Fibroblast of skin of right biceps (primary cell): ENCODE measurements at regions not wholly inside any gene's neighbourhood (a gene's known extent, or its start where the extent isn't known, plus 50 kb on each side); places are given as distances from the start of the nearest gene placed in this dataset.

Experiments used
- DNase-seq: peaks from one replicate; pipeline ENCODE4 v3.0.0-alpha.2; 2013

DNA sequence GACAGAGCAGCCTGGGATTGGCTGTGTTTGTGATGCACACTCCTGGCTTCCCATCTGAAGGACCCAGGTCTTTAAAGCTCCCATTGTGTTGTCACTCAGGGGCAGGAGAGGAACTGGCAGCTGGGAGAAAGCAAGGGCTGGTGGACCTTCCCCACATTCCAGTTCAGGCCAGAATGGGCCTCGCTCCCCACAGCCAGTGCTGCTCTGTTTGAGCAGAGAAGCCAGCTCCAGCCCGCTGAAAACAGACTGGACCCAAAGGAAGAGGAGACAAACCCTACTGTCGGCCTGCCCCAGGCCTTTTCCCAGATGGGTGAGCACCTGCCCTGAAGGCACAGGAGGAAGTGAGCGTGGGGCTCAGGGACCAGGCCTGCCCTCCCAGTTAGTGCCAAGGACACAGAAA is 499.4 kb downstream of the NPHP4 start:
- no peak for DNase-seq

DNA sequence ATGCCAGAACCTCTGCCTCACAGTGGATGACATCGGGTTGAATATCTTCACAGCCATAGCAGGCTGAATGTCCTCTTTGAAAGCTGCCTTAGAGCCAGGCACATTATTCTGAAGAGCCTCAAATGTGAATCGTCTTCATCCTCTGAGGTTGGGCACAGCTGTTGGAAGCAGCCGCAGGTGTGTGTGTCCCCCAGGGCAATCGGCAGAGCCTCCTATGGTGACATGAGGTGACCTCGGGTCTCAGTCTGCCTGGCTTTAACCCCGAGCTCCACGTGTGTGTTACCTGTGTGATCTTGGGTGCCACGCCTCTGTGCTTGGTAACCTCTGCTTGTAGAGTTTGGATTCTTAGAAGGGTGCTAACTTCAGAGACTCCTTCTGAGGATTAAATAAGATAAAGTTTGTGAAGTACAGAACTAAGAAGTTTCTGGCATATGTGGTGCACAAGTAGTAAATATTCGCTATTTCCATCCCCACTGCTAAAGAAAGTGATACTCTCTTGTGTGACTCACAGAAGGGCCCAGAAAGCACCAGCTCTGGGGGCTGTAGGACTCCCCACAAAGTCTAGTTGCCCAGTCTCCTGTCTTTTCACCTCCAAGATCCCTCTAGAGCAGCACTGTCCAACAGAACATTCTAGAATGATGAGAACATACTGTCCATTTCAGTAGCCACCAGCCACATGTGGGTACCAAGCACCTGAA is 500.9 kb downstream of the NPHP4 start:
- DNase-seq = no peak

DNA sequence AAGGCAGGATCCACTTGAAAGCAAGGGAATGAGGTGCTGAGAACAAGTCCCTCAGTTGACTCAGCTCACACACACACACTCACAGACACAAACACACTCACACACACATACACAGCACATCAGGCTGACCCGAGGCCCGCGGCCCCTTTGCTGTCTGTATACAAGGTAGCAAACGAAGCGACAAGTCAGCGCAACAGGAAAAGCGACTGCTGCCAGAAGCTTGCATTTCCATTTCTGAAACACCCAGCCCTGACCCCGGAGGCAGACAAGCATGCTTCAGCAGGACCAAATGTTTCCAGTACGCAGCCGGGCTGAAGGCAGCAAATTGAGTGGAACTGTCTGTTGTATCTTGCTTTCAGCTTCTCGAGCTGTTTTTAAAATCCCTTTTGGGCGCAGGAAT is 501.6 kb downstream of the NPHP4 start:
- DNase-seq = no peak

DNA sequence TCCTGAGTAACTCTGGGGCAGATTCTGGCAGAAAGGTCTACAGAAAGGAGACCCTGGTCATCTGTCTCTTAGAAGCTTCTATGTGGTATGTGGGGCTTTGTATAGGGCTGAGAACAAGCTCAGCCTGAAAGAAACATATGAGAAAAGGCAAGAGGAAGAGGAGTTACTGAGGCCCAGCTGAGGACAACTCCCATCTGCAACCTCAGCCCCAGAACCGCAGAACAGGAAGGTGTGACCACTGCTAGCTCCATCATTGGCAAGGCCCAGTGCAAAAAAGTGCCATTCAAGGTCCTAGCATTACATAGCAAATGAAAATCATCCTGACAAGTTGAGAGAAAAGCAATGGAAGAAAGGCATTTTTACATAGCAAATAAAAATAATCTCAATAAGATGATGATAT is 503.8 kb downstream of the NPHP4 start:
- no peak for DNase-seq

DNA sequence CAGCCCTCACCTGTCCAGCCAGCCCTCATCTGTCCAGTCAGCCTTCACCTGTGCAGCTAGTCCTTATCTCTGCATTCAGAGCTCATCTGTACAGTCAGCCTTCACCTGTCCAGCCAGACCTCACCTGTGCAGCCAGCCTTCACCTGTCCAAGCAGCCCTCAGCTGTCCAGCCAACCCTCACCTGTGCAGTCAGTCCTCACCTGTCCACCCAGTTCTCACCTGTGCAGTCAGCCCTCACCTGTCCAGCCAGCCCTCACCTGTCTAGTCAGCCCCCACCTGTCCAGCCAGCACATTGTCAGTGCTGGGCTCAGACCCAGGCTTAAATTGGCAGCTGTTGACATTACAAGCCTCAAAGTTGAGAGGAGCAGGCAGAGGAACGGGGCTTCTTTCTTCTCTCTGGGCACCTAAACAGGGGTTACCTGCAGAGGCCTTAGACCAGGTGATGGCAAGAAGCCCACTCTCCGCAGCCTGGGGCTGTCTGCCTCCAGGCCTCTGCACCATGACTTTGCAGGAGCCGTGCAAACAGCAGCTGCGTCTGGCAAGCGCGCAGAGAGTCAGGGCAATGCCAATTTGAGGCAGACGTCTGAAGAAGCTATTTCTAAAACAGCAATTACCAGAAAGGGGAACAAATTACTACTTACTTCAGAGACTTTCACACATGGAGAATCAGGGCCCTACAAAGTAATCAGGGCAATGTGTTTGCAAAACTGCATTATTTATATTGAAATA is 506.1 kb downstream of the NPHP4 start:
- no peak for DNase-seq

DNA sequence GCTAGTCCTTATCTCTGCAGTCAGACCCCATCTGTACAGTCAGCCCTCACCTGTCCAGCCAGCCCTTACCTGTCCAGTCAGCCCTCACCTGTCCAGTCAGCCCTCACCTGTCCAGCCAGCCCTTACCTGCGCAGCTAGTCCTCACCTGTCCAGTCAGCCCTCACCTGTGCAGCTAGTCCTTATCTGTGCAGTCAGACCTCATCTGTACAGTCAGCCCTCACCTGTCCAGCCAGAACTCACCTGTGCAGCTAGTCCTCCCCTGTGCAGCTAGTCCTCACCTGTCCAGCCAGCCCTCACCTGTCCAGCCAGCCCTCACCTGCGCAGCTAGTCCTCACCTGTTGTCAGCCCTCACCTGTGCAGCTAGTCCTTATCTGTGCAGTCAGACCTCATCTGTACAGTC is 506.8 kb downstream of the NPHP4 start:
- no peak for DNase-seq

DNA sequence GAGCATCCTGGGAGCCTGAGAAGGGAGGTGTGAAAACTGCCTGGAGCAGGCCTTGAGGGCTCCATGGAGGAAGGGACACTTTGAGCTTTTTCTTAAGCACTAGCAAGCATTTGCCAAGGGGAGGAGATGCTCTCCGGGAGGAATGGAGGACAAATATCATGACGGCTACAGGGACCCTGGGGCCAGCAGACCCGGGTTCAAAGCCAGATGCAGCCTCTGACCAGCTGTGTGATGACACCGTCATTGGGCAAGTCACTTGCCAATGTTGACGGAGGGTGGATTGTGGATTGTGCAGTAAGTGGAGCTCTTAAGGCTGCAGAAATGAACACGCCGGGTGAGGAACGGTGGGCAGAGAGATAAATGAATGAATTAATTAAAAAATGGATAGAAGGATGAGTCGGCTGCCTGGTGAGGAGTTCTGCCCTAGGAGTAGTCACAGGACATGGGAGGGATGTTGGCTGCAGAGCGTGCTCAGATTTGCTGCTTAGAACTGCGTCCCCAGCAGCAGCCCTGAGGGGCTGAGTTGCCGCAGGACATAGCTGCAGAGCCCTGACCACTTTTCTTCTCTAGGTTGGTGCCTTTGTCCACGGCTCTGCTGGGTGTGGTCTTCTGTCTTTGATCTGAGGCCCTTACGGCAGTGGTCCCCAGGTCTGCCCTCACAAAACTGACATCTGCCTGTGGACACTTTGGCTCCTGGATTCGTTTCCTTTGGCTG is 507.6 kb downstream of the NPHP4 start:
- no peak for DNase-seq

DNA sequence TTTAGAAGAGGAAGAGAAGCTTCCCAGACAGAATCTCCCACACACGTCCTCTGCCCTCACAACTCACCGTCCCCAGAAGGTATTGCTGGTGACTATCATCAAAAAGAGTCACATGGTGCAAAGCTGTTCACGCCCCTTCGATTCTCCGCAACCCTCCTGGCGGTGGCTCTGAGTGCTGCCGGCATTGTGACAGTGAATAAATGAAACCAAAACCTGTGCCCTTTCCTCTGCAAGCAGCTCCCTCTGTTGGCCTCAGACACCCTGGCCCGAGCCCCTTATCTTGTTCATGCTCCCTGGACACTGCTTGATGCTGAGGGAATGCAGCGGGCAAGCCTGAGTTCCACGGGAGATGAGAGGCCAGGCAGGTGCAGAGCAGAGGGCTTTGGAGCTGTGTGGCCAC is 510.3 kb downstream of the NPHP4 start:
- DNase-seq = no peak

DNA sequence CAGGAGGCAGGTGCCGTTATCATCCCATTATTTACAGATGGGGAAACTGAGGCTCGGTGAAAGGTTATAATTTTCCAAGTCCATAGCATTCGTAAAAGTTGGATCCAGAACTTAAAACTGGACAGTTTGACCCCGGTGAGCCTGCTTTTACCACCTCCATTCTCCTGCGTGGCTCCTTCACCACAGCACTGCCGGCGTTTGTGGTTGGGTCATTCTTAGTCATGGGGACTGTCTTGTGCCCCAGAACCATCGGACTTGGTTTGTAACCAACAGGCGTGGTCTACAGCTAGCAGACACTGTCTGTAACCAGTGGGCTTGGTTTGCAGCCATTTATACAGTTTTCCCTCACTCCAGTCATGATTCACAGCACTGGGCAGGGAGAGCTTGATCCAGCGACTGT is 511.3 kb downstream of the NPHP4 start:
- DNase-seq = no peak

DNA sequence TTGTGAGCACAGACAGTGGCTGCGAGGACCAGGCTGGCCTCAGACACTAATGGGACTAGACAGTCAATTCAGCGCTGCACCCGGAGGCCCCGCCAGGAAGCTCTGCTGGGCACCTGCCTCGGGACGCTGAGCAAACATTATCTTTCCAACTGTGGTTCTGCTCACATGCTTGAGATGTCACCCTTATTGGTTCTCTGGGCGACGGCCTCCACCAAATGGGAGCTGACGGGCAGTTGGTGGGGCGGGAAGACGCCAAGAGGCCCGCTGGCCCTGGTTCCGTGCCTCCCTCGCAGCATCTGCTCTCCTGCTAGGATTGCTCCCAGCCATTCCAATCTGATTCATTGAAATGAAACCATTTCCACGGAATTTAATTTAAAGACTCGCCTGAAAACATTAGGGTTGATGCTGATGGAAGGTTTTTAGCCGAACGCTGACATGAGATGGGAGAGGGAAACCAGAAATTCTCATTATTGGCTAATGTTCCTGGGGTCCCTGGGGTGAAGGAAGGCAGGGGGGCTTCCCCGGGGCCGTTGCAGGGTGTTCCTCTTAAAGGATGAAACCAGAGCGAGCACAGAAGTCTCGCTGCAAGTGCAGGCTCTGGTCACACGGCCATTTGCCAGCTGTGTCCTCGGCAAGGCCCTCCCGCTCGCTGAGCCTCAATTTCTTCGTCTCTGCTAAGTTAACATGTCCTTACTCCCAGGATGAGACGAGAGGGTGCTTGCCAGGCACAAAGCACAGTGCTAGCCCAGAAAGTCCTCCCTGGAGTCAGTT is 512.2 kb downstream of the NPHP4 start:
- no peak for DNase-seq

DNA sequence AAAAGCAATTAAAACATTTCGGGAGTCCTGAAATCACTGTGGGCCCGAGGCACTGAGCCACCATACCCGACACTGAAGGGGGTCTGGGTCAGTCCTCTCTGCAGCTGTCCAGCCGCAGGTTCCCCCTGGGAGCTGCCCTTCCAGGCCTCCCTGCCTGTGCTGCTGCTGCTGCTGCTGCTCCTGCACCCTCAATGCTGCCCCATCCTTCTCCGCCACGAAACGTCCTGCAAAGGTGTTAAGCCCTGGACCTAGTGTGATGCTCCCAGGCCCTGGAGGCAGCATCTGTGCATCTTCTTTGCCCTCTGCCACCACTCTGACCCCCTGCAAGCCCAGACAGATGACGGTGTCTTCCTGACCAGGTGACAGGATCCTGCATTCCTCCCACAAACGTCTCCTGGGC is 513.3 kb downstream of the NPHP4 start:
- DNase-seq = no peak

DNA sequence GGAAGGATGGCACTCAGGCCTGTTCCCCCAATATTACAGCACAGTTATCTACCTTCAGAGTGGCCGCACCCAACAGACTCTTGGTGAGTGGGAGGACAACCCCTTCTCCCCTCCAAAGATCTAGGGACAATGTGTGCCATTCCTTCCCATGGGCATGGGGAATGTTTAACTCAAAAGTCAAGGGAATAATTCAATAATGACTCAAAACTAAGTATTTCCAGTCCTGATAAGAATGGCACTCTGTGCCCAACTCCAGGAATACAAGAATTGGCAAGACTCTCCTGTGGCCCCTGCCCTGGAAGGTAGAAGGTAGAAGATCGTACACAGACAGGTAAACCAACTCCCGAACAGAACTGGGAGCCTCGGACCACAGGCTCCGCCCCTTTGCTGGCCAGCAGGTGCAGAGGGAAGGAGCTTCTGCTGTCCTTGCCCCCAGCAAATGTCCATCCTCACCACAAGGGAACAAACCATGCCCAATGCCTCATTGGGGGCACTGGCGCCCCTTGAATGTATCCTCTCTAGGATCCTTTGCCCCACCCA is 514.0 kb downstream of the NPHP4 start:
- DNase-seq = no peak

DNA sequence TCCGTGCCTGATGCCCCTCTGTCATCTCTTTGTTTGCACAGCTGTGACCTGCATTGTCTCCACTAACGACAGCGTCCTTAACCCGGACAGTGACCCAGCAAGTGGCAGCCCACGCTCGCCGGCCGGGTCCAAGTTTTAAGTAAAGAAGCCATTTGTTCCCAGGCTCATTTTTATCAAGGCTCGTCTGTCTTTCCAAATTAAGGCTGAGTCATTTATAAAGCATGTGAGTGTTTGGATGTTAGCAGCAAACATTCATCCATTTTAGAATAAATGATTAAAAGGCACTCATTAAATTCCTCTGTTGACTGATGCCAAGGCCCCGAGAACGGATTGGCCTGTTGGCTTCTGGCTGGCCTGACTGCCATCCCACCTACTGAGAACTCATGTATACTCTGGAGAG is 514.5 kb downstream of the NPHP4 start:
- DNase-seq = no peak

DNA sequence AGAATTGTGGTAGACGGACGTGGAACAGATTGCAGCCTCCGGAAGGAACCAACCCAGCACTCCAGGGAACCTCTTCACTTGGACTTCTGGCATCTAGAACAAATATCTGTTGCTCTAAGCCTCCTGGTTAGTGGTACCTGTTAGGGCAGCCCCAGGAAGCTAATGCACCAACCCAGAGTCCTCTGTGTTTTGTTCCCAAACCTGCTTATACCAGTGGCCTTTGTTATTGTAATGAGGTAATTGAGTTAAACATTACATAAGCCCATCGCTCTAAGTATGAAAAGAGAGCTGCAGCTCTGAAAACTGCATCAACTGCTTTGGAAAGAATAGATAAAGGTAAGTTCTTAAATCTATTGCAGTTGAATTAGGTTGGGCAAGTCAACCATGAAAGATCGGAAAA is 516.7 kb downstream of the NPHP4 start:
- DNase-seq = no peak

DNA sequence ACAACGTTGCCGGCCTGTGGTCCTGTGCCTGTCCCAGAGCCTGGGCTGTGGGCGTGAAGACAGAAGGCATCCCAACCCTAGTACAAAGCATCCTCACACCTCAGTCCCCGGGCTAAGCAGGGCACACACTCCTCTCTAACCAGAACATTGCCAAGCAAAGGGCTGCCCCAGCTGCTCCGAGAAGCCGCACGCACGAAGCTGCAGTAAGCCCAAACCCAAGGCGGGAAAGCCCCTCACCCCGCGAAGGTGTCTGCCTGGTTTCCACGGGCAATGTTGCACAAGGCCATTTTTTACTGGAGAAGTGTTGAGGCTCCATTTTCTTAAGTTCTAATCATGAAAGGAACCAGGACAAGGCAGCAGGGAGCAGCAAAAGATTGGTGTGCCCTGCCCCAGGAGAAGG is 519.0 kb downstream of the NPHP4 start:
- no peak for DNase-seq

DNA sequence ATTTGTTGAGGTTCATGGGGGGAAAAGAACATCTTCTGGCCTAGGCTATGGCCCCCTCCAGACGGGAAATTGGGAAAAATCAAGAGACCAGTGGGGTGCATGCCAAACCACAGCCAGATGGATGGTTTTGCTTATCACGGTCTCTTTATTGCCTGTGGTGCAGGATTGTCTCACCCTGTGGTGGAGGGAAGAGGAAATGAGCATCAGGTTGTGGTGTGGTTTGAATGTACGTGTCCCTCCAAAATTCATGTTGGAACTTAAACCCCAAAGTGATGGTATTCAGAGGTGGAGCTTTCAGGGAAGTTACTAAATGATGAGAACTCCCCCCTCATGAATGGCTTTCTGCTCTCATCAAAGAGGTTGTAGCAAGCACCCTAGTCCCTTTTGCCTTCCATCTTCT is 525.7 kb downstream of the NPHP4 start:
- no peak for DNase-seq

DNA sequence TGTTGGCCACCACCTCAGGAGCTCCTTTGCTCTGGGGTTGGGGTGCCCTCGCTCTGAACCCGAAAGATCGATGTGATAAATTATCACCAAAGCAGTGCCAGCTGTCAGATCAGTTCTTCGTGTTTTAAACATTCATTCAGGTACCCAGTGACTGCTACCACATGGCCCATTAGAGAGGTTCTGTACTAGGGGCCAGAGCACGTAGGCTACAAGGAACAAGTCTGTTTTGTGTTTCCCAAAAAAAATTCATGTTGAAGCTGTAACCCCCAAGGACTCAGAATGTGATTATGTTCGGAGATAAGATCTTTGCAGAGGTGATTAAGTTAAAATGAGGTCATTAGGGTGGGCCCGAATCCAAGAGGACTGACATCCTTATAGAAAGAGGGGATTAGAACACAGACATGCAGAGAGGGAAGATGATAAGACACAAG is 526.9 kb downstream of the NPHP4 start:
- DNase-seq = no peak

DNA sequence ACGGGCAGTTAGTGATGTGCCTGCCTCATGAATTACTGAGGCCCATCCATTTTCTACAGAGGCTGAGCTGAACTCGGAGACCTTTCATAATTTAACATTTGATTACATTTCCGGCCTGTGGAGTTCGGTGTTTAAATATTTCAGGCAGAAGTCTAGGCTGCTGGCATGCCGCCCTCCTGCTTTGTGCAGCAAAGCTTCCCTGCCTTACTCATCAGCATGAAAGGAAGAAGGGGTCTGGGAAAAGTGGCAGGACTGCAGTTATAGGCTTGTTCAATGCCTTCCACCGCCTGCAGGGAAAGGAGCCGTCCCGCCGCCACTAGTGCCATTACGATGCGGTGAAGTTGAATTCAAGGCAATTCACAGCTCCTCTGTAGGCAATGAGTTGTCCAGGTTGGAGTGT is 527.9 kb downstream of the NPHP4 start:
- no peak for DNase-seq

DNA sequence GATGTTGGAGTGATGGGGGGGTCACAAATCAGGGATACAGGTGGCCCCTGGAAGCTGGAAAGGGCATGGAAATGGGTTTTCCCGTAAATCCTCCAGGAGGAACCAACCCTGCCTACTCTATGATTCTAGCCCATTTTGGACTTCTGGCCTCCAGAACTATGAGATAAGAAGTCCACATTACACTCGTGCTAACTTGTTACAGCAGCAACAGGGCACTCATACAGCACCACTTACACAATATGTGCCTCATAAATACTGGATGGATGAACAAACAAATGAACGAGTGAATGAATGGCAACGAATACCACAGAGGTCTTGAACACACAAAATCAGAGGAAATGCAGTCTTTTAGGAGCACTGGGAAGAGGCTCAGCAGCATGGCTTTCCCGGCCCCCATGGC is 531.3 kb downstream of the NPHP4 start:
- no peak for DNase-seq

DNA sequence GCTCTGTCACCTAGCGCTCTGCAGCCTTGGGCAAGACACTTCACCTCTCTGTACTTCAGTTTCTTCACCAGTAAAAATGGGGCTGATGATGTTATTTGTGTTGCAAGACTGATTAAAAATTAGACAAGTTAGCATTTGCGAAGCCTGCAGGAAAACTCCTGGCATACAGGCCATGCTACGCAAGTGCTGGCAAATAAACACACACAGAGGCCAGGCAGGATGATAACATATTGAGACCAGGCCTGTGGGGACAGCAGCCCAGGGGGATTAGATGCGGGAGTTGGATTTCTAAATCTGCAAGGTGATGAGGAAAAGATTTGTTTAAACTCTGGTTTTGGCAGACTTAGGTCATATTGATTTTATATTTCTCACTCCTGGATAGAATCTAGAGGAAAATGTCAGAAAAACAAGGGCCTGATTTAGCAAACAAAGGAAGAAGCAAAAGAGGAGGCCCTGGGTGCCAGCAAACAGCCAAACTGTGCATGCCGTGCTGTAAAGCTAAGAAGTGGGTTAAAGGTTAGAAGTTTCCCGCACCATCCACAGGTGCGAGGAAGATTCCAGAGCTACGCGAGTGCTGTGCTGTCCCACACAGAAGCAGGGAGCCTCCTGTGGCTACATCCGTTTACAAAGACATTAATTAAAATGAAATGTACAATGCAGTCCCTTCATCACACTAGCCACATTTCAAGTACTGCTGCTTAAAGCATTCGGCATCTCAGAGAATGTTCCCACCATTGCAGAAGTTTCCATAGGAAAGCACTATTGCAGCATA is 532.2 kb downstream of the NPHP4 start:
- DNase-seq = no peak

DNA sequence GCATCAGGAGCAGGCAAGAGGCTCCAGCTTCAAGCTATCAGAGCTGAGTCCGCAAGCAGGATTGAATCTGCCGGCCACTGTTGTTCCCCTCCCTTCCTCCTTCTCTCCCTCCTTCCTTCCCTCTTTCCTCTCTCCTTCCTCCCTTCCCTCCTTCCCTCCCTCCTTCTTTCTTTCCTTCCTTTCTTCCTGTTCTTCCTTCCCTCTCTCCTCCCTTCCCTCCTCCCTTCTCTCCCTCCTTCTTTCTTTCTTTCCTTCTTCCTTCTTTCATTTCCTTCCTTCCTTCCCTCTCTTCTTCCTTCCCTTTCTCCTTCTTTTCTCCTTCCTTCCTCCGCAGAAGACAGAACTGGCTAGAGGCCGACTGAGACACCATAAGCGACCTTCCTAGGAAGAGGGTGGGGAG is 534.0 kb downstream of the NPHP4 start:
- DNase-seq = no peak

DNA sequence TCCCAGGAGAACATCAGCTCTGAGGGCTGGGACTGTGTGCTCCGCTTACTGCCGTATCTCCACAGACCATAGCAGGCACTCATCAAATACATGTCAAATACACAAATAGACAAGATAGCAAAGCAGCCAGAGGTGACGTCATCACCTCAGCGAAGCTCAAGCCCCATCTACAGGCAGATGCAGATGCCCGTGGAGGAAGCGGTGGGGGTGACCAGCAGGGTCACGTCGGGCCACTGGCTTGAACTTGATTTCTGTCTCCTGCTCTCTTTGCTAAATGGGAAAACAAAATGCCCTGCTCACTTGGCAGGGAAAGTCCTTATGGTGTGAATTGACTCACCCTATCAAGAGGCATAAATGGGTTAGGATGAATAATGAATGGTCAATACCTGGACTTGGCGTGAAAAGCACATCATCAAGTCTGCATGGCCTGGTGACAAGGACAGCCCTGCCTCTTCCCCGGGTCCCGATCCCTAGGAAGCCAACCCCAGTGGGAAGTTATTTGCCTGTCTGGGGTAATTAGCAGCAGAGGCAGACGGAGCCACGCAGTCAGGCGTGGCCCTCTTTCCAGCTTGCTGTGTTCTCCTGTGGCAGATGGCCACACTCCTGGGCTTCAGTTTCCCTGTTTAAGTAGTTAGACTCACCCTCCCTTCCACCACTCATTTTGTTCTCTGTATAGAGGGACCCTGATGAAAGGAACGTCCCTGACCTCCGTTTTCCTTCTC is 536.0 kb downstream of the NPHP4 start:
- no peak for DNase-seq
